Stomach (tissue), 8 donors: ENCODE measurements at regions not wholly inside any gene's neighbourhood (a gene's known extent, or its start where the extent isn't known, plus 50 kb on each side); places are given as distances from the start of the nearest gene placed in this dataset.

Experiments
- DNase-seq, 2 donors: peaks; one replicate each; pipeline versions ENCODE4 v3.0.0 to v3.0.0-alpha.2; 2013 to 2019
- H3K27ac ChIP-seq, 5 donors: fragments of 200-600 bp in 4 of 5; sonication (generic) in 4 of 5; one replicate each; pipeline ENCODE4 v1.5.1; 2013 to 2019; ENCODE audit warnings: mild to moderate bottlenecking in 1 of 5, moderate library complexity in 1 of 5
- H3K27me3 ChIP-seq, 3 donors: fragments of 200-600 bp; sonication (generic); one replicate each; pipeline ENCODE4 v1.5.1; 2017 to 2019; ENCODE audit warnings: mixed run types in 1 of 3
- H3K36me3 ChIP-seq, 4 donors: fragments of 200-600 bp; sonication (generic); 1 replicate in 3 of 4; 2 replicates in 1 of 4; pipeline ENCODE4 v1.5.1; 2016 to 2019
- H3K4me1 ChIP-seq, 4 donors: fragments of 200-600 bp; sonication (generic); one replicate each; pipeline ENCODE4 v1.5.1; 2016 to 2019
- H3K4me3 ChIP-seq, 4 donors: fragments of 200-600 bp; sonication (generic) in 3 of 4; one replicate each; pipeline ENCODE4 v1.5.1; 2016 to 2019; ENCODE audit warnings: mild to moderate bottlenecking in 1 of 4
- H3K9me3 ChIP-seq, 4 donors: fragments of 200-600 bp; sonication (generic); one replicate each; pipeline ENCODE4 v1.5.1; 2016 to 2019
- EP300 ChIP-seq: sonication (generic); formaldehyde crosslinking; IDR thresholded peaks from one replicate; pipeline ENCODE4 v1.6.1; 2017; ENCODE audit warnings: antibody characterized with exemption
- POLR2A ChIP-seq, 4 donors: fragments of 450-650 bp; IDR thresholded peaks; one replicate each; pipeline ENCODE4 v1.6.1; 2016; ENCODE audit warnings: antibody characterized with exemption in 4 of 4, control low read depth in 2 of 4, mild to moderate bottlenecking in 1 of 4, moderate library complexity in 1 of 4
- POLR2AphosphoS5 ChIP-seq, 3 donors: sonication (generic); formaldehyde crosslinking; IDR thresholded peaks; one replicate each; pipeline ENCODE4 v1.6.1; 2016; ENCODE audit warnings: antibody characterized with exemption in 3 of 3
- WGBS, 5 donors: extraction: QIAGEN DNeasy Blood & Tissue Kit in 3 of 5; methylation state at CpG; one replicate each; pipeline versions ENCODE4 v1.1.5 to v1.1.7; 2013 to 2018; 5-methylcytosine and 5-hydroxymethylcytosine counted together
- intact Hi-C: fragments of 100-400 bp; cut with DNase I; formaldehyde crosslinking; loops from one replicate; pipeline ENCODE4 v1.15.1; 2023; ENCODE audit warnings: low total_unique reads
- TF ChIP-seq, protein P1 (sequence below), 7 experiments: fragments of 450-650 bp in 4 of 7; fragments of 200-600 bp in 3 of 7; sonication (generic) in 3 of 7; IDR thresholded peaks; one replicate each; pipeline ENCODE4 v1.5.1; 2016 to 2019; ENCODE audit warnings: antibody characterized with exemption in 7 of 7, control low read depth in 2 of 7, mild to moderate bottlenecking in 1 of 7
- donor health status: healthy with polysubstance abuse.
- donor health status: Bipolar disorder and iron deficiency.
- donor health status: healthy.

DNA sequence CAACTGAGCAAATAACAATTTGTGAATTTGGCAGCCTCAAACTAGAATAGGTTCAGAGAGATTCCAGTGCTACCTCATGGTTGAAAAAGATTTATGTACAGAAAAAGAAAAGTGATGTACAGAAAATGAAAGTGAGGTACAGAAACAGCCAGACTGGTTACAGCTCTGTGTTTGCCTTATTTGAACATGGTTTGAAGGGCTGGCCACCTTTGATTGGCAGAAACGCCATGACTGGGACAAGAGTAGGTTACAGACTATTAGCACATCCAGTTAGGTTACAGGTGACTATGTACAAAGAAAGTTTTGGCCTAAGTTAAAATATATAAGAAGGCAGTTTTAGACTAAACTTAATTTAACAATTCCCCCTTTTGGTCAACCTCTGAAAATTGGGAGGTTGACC is 309.4 kb downstream of the BTG1 start:
- H3K4me1 ChIP-seq, result no peaks in the 10 kb centered on the region
- WGBS, 5 donors, result 57 to 86% (median 79%) methylated on average over 1 of the region's 1 CpG
- H3K27ac ChIP-seq, result no peak overlapping the region
- no peak overlapping the region for H3K4me3 ChIP-seq
- H3K9me3 ChIP-seq, result no peaks in the 10 kb centered on the region
- H3K36me3 ChIP-seq, result no peaks in the 10 kb centered on the region
- intact Hi-C loops, result no loop called here
- TF ChIP-seq POLR2AphosphoS5 (IDR thresholded peaks at IDR 0.05) (no peak), POLR2A (IDR thresholded peaks at IDR 0.05) (no peak), EP300 (no peak)
- TF ChIP-seq, protein P1, sequence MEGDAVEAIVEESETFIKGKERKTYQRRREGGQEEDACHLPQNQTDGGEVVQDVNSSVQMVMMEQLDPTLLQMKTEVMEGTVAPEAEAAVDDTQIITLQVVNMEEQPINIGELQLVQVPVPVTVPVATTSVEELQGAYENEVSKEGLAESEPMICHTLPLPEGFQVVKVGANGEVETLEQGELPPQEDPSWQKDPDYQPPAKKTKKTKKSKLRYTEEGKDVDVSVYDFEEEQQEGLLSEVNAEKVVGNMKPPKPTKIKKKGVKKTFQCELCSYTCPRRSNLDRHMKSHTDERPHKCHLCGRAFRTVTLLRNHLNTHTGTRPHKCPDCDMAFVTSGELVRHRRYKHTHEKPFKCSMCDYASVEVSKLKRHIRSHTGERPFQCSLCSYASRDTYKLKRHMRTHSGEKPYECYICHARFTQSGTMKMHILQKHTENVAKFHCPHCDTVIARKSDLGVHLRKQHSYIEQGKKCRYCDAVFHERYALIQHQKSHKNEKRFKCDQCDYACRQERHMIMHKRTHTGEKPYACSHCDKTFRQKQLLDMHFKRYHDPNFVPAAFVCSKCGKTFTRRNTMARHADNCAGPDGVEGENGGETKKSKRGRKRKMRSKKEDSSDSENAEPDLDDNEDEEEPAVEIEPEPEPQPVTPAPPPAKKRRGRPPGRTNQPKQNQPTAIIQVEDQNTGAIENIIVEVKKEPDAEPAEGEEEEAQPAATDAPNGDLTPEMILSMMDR (IDR thresholded peaks at IDR 0.05), result no peak
- no peak for DNase-seq
- H3K27me3 ChIP-seq, result no peaks in the 10 kb centered on the region

DNA sequence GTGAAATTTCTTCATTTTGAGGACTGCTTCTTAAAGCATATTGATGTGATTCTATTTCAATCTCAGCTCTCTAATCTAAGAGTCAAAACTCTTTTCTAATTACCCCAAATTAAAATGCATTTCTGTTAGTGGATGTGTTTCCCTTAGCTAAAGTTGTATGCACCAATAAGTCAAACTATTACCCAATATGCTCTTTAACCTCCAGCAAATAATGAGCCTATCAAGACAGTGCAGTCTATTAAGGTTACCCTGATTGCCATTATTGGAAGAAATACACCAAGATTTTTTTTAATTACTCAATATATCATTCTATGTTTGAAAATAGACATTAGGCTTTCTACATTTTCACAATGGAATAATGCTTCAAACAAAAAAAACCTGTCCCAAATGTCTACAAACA is 310.0 kb downstream of the BTG1 start:
- intact Hi-C loops, result no loop called here
- TF ChIP-seq POLR2A (IDR thresholded peaks at IDR 0.05) (no peak), POLR2AphosphoS5 (IDR thresholded peaks at IDR 0.05) (no peak), EP300 (no peak)
- TF ChIP-seq, protein P1 (IDR thresholded peaks at IDR 0.05), result no peak
- Histone ChIP-seq H3K9me3 (no peaks in the 10 kb centered on the region), H3K4me1 (no peaks in the 10 kb centered on the region), H3K27ac (no peak overlapping the region), H3K27me3 (no peaks in the 10 kb centered on the region), H3K4me3 (no peak overlapping the region), H3K36me3 (no peaks in the 10 kb centered on the region)
- no peak for DNase-seq

DNA sequence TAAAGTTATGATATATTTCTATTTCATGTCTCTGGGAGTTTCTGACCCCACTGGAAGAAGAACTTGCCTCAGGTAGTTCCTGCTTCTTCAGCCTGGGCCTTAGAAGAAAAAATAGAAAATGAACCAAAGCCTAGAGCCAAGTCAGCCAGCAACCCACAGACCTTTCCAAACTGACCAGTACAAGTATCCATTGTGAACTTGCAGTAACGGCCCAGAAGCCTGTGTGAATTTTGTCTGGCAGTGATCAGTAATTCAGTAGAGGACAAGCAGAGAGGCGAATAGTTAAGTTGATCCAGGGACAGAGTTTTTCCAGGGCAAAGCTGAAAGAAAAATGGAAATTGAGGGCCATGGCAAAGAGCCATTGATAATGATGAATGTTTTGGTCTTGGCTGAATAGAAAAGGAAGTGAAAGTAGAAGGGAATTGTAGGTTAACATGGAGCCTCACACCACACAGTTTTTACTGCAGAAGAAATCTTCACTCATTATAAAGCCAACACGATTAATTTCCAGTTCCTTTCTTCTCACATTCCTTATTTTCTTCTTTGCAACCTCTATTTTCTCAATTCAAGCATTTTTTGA is 311.8 kb downstream of the BTG1 start:
- Histone ChIP-seq H3K27me3 (no peaks in the 10 kb centered on the region), H3K4me3 (no peak overlapping the region), H3K4me1 (no peaks in the 10 kb centered on the region), H3K27ac (peak overlapping the region in 1 of 5 donors; percentile 22), H3K36me3 (no peaks in the 10 kb centered on the region), H3K9me3 (no peaks in the 10 kb centered on the region)
- TF ChIP-seq EP300 (no peak), POLR2AphosphoS5 (IDR thresholded peaks at IDR 0.05) (no peak), POLR2A (IDR thresholded peaks at IDR 0.05) (no peak)
- TF ChIP-seq, protein P1 (IDR thresholded peaks at IDR 0.05), result no peak
- WGBS, 5 donors, result 76 to 90% (median 88%) methylated on average over 3 of the region's 3 CpGs
- no peak for DNase-seq
- intact Hi-C loops, result no loop called here

DNA sequence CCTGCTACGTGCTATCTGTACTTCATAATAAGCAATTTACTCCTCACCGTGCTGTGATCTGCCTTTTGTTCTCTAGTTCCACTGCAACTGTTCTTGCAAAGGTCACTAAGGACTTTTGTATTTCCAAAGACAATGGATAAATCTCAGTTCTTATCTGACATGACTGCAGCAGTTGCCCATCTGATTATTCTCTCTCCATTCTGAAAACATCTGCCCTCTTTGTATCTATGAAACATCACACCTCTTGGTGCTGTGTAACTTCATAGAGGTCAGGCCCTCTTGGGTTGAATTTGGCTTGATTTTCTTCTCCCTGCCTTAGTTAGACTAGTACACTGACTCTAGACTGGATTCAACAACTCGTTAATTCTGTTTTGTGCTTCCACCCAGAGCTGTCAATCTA is 319.6 kb downstream of the BTG1 start:
- no peaks in the 10 kb centered on the region for H3K36me3 ChIP-seq
- no peak overlapping the region for H3K4me3 ChIP-seq
- H3K4me1 ChIP-seq, result no peaks in the 10 kb centered on the region
- H3K27ac ChIP-seq, result no peak overlapping the region
- no peaks in the 10 kb centered on the region for H3K27me3 ChIP-seq
- no peaks in the 10 kb centered on the region for H3K9me3 ChIP-seq
- intact Hi-C loops, result no loop called here
- DNase-seq, result no peak
- 66 to 90% (median 78%) methylated on average over 3 of the region's 3 CpGs for WGBS, 5 donors
- no peak for TF ChIP-seq EP300
- TF ChIP-seq, protein P1 (IDR thresholded peaks at IDR 0.05), result no peak
- TF ChIP-seq POLR2A (IDR thresholded peaks at IDR 0.05), result no peak
- TF ChIP-seq POLR2AphosphoS5 (IDR thresholded peaks at IDR 0.05), result no peak
